Endothelial cell of umbilical vein (primary cell): ENCODE measurements at regions not wholly inside any gene's neighbourhood (a gene's known extent, or its start where the extent isn't known, plus 50 kb on each side); places are given as distances from the start of the nearest gene placed in this dataset.

ENCODE experiments used
- BruUV-seq: library from RNA; stranded (reverse); fragments of 400-500 nt; replicated peaks from 2 replicates; lab custom pipeline; 2021; lab: Mats Ljungman, UMichigan
- CTCF ChIA-PET: fragments of 300-600, 350-600 bp; sonication (Branson Sonifier 250); formaldehyde crosslinking; loops from one replicate; lab custom pipeline; 2021; ENCODE audit warnings: antibody characterized with exemption, inconsistent platforms; lab: Charles Lee
- POLR2A ChIA-PET: fragments of 300-600, 350-600 bp; sonication (Branson Sonifier 250); formaldehyde crosslinking; loops from one replicate; lab custom pipeline; 2021; ENCODE audit warnings: antibody characterized with exemption, inconsistent platforms; lab: Charles Lee
- DNase-seq: peaks from one replicate; pipeline ENCODE4 v3.0.0-alpha.2; 2011; ENCODE audit warnings: low read depth, low spot score
- FAIRE-seq: peaks from 2 replicates; lab custom pipeline; 2011; peaks lifted over from hg19 to GRCh38; lab: Jason Lieb, UNC
- H2AFZ ChIP-seq: 2 replicates; pipeline ENCODE4 v1.6.0; 2012; ENCODE audit warnings: low read depth, low read length, control low read depth, inconsistent platforms
- H3K27ac ChIP-seq: 2 replicates; pipeline ENCODE4 v1.5.1; 2011; ENCODE audit warnings: low read depth, mild to moderate bottlenecking, control low read depth, low read length, moderate library complexity; ENCODE audit not compliant: insufficient read depth
- H3K27me3 ChIP-seq, 2 experiments: 2 replicates each; pipeline versions ENCODE4 v1.6.0 to v1.6.1; 2011; ENCODE audit warnings: low read length in 2 of 2, mixed read lengths in 1 of 2; ENCODE audit not compliant: control insufficient read depth in 2 of 2, insufficient read depth in 2 of 2
- H3K36me3 ChIP-seq, 2 experiments: 2 replicates in 1 of 2; 3 replicates in 1 of 2; pipeline ENCODE4 v1.5.1; 2011; ENCODE audit warnings: low read length in 2 of 2, mild to moderate bottlenecking in 1 of 2, moderate library complexity in 1 of 2; ENCODE audit not compliant: control insufficient read depth in 2 of 2, insufficient read depth in 2 of 2; ENCODE audit errors: extremely low read depth in 1 of 2
- H3K4me1 ChIP-seq: 3 replicates; pipeline ENCODE4 v1.5.1; 2011; ENCODE audit warnings: mild to moderate bottlenecking, low read length; ENCODE audit not compliant: control insufficient read depth, insufficient read depth; ENCODE audit errors: extremely low read depth
- H3K4me2 ChIP-seq: 2 replicates; pipeline ENCODE4 v1.6.1; 2011; ENCODE audit warnings: low read length, control low read depth, mixed read lengths; ENCODE audit not compliant: insufficient read depth
- H3K4me3 ChIP-seq, 3 experiments: fragments of 200-600 bp in 1 of 3; sonication (generic), shearing (Covaris generic) in 1 of 3; replicated peaks in 1 of 3; 2 replicates each; pipeline ENCODE4 v1.5.1; 2011 to 2016; ENCODE audit warnings: control low read depth in 3 of 3, low read length in 3 of 3, mild to moderate bottlenecking in 2 of 3, inconsistent platforms in 1 of 3, low read depth in 1 of 3, moderate library complexity in 1 of 3; ENCODE audit not compliant: insufficient read depth in 1 of 3
- H3K79me2 ChIP-seq: 2 replicates; pipeline ENCODE4 v1.6.0; 2012; ENCODE audit warnings: low read length, inconsistent platforms; ENCODE audit not compliant: control insufficient read depth, insufficient read depth
- H3K9ac ChIP-seq: replicated peaks from 2 replicates; pipeline ENCODE3; 2011; ENCODE audit warnings: low read length, control low read depth; ENCODE audit not compliant: insufficient read depth; ENCODE audit errors: extremely low read depth
- H3K9me1 ChIP-seq: replicated peaks from 3 replicates; pipeline ENCODE4 v1.6.0; 2011; ENCODE audit warnings: mild to moderate bottlenecking, low read length; ENCODE audit not compliant: control insufficient read depth, insufficient read depth; ENCODE audit errors: extremely low read depth
- H3K9me3 ChIP-seq: replicated peaks from 2 replicates; pipeline ENCODE4 v1.5.1; 2012; ENCODE audit warnings: low read length, inconsistent platforms; ENCODE audit not compliant: control insufficient read depth, insufficient read depth
- H4K20me1 ChIP-seq: replicated peaks from 2 replicates; pipeline ENCODE3; 2011; ENCODE audit warnings: mild to moderate bottlenecking, low read length; ENCODE audit not compliant: control insufficient read depth, insufficient read depth; ENCODE audit errors: extremely low read depth
- CTCF ChIP-seq, 2 donors: IDR thresholded peaks; 1 replicate in 1 of 2; 2 replicates in 1 of 2; pipeline ENCODE4 v1.5.1; 2011; ENCODE audit warnings: low read length in 2 of 2, mild to moderate bottlenecking in 2 of 2, moderate library complexity in 2 of 2, control low read depth in 1 of 2, inconsistent platforms in 1 of 2, low read depth in 1 of 2; ENCODE audit not compliant: insufficient read depth in 1 of 2; ENCODE audit errors: extremely low read depth in 1 of 2
- EZH2 ChIP-seq: IDR thresholded peaks from 2 replicates; pipeline ENCODE4 v1.6.1; 2012; ENCODE audit warnings: borderline replicate concordance, low read depth, mild to moderate bottlenecking, moderate library complexity, low read length, inconsistent platforms; ENCODE audit not compliant: severe bottlenecking
- FOS ChIP-seq: IDR thresholded peaks from 2 replicates; pipeline ENCODE4 v1.6.1; 2011; ENCODE audit warnings: mild to moderate bottlenecking, low read length, moderate library complexity, borderline replicate concordance; ENCODE audit not compliant: insufficient read depth
- GATA2 ChIP-seq: IDR thresholded peaks from 2 replicates; pipeline ENCODE4 v1.7.0; 2011; ENCODE audit warnings: low read depth, mild to moderate bottlenecking, moderate library complexity, mixed read lengths, low read length; ENCODE audit not compliant: insufficient read length, insufficient read depth
- JUN ChIP-seq: IDR thresholded peaks from 2 replicates; pipeline ENCODE4 v1.6.1; 2011; ENCODE audit warnings: borderline replicate concordance, low read depth; ENCODE audit not compliant: insufficient read length, insufficient read depth
- MAX ChIP-seq: IDR thresholded peaks from 2 replicates; pipeline ENCODE4 v1.6.1; 2011; ENCODE audit not compliant: insufficient read depth, insufficient read length
- MYC ChIP-seq: IDR thresholded peaks from one replicate; pipeline ENCODE4 v1.6.1; 2011; ENCODE audit warnings: mild to moderate bottlenecking, low read depth, low read length
- POLR2AphosphoS5 ChIP-seq: IDR thresholded peaks from 2 replicates; pipeline ENCODE4 v1.6.1; 2012; ENCODE audit warnings: low read depth, mild to moderate bottlenecking, control low read depth, low read length, moderate library complexity; ENCODE audit not compliant: insufficient read depth
- dilution Hi-C: fragments of 300-500 bp; cut with MboI; formaldehyde crosslinking; loops from one replicate; pipeline ENCODE4 v1.15.0; 2019; ENCODE audit warnings: low sequenced_read_pairs; ENCODE audit not compliant: extremely low pct_ligation_motif_present
- intact Hi-C: fragments of 100-400 bp; cut with micrococcal nuclease; formaldehyde crosslinking; loops from one replicate; pipeline ENCODE4 v1.10.0; 2022

- CTCF ChIA-PET, result no interaction called here
- no peaks in the 10 kb centered on the region for H3K4me1 ChIP-seq
These were observed 394.8 kb downstream of the MATN1 start for GRCh38 chr1:30328401-30329262.

More at GRCh38 chr1:30328401-30329262, 394.8 kb downstream of the MATN1 start:
- no peaks in the 10 kb centered on the region for H3K27me3 ChIP-seq
- intact Hi-C loops (no loop called here), dilution Hi-C loops (no loop called here)
- H3K9ac ChIP-seq, result no peak overlapping the region
- no peaks in the 10 kb centered on the region for H3K9me3 ChIP-seq
- H3K79me2 ChIP-seq, result no peaks in the 10 kb centered on the region
- POLR2A ChIA-PET, result no interaction called here
- H3K36me3 ChIP-seq, result no peaks in the 10 kb centered on the region
- no peak for FAIRE-seq
- BruUV-seq, result no TSS peak
- H3K9me1 ChIP-seq, result no peaks in the 10 kb centered on the region
- H3K27ac ChIP-seq, result no peak overlapping the region
- DNase-seq, result no peak
- H3K4me3 ChIP-seq, result no peak overlapping the region
- no peaks in the 10 kb centered on the region for H4K20me1 ChIP-seq
- TF ChIP-seq MYC, result no peak
- TF ChIP-seq CTCF (IDR thresholded peaks at IDR 0.05; ENCODE audit: extremely low read depth in 1 of 2, insufficient read depth in 1 of 2, low read depth in 1 of 2, low read length in 2 of 2), result no peak
- no peak for TF ChIP-seq GATA2
- no peak for TF ChIP-seq JUN
- no peak for TF ChIP-seq MAX
- no peak for TF ChIP-seq POLR2AphosphoS5
- TF ChIP-seq FOS, result no peak
- TF ChIP-seq EZH2, result no peak
- no peak overlapping the region for H3K4me2 ChIP-seq
- H2AFZ ChIP-seq, result no peak overlapping the region
